Smooth muscle cell (in vitro differentiated cells): ENCODE measurements at regions not wholly inside any gene's neighbourhood (a gene's known extent, or its start where the extent isn't known, plus 50 kb on each side); places are given as distances from the start of the nearest gene placed in this dataset.
"Not testable (repeated sequence)": the region's sequence is repeated elsewhere in the genome, so short reads cannot be mapped to it uniquely, and the experiment has no call there.

Experiments
- DNase-seq: peaks from one replicate; lab custom pipeline; 2025; ENCODE audit not compliant: unreplicated experiment; lab: John Stamatoyannopoulos, UW
- H2AFZ ChIP-seq: fragments of 200-600 bp; sonication (generic); 2 replicates; pipeline ENCODE4 v1.6.0; 2016; ENCODE audit warnings: antibody characterized with exemption, low read depth, mild to moderate bottlenecking
- H3F3A ChIP-seq: fragments of 200-600 bp; sonication (generic); 2 replicates; pipeline ENCODE4 v1.6.0; 2017; ENCODE audit warnings: antibody characterized with exemption, low read depth
- H3K27ac ChIP-seq: fragments of 200-600 bp; sonication (generic); 2 replicates; pipeline ENCODE4 v1.5.1; 2016; ENCODE audit warnings: low read depth, mild to moderate bottlenecking
- H3K27me3 ChIP-seq: fragments of 200-600 bp; sonication (generic); 2 replicates; pipeline ENCODE4 v1.6.1; 2016; ENCODE audit warnings: low read depth, mild to moderate bottlenecking
- H3K36me3 ChIP-seq: fragments of 200-600 bp; sonication (generic); 2 replicates; pipeline ENCODE4 v1.5.1; 2016; ENCODE audit warnings: low read depth
- H3K4me1 ChIP-seq: fragments of 200-600 bp; sonication (generic); 2 replicates; pipeline ENCODE4 v1.5.1; 2016; ENCODE audit warnings: low read depth
- H3K4me2 ChIP-seq: fragments of 200-600 bp; sonication (generic); 2 replicates; pipeline ENCODE4 v1.6.0; 2016; ENCODE audit warnings: mild to moderate bottlenecking
- H3K4me3 ChIP-seq: fragments of 200-600 bp; sonication (generic); 2 replicates; pipeline ENCODE4 v1.5.1; 2016; ENCODE audit warnings: mild to moderate bottlenecking
- H3K79me2 ChIP-seq: fragments of 200-600 bp; sonication (generic); 2 replicates; pipeline ENCODE4 v1.6.0; 2016; ENCODE audit warnings: low read depth, mild to moderate bottlenecking
- H3K9ac ChIP-seq: fragments of 200-600 bp; sonication (generic); 2 replicates; pipeline ENCODE4 v1.6.0; 2016; ENCODE audit warnings: low read depth
- H3K9me3 ChIP-seq: fragments of 200-600 bp; sonication (generic); replicated peaks from 2 replicates; pipeline ENCODE4 v1.5.1; 2016; ENCODE audit warnings: low read depth
- H4K20me1 ChIP-seq: fragments of 200-600 bp; sonication (generic); 2 replicates; pipeline ENCODE4 v1.6.0; 2016; ENCODE audit warnings: low read depth
- CTCF ChIP-seq: fragments of 200-600 bp; sonication (generic); IDR thresholded peaks from 2 replicates; pipeline ENCODE4 v1.5.1; 2017; ENCODE audit warnings: borderline replicate concordance, mild to moderate bottlenecking, antibody characterized with exemption; ENCODE audit not compliant: insufficient read depth, poor library complexity, severe bottlenecking
- WGBS: methylation state at CpG from one replicate; pipeline ENCODE4 v1.1.7; 2016; ENCODE audit warnings: low lambda C conversion rate; 5-methylcytosine and 5-hydroxymethylcytosine counted together

DNA sequence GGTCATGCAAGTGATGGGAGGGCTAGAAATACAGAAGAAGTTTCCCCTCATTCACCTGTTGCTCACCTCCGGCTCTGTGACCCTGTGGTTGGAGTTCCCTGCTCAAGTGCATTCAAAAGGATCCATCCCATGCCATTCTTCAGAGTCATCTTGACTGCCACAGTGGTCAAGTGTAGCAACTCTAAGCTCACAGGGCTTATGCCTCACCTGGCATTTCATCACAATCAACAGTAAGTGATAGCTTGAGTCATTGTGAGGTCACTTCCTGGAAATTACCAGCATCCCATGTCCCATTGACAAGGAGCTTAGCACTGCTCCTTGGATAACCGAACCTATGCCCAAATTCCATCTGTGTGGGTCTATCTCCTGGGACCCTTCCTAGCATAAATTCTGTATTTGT lies 55.6 kb downstream of the OR4C45 start:
- Histone ChIP-seq H3F3A (no peaks in the 10 kb centered on the region), H3K9ac (no peak overlapping the region), H2AFZ (no peak overlapping the region), H3K27ac (no peak overlapping the region), H3K4me2 (no peak overlapping the region), H3K4me3 (no peak overlapping the region), H3K36me3 (no peaks in the 10 kb centered on the region), H3K79me2 (no peaks in the 10 kb centered on the region), H3K4me1 (no peaks in the 10 kb centered on the region), H3K27me3 (no peaks in the 10 kb centered on the region), H4K20me1 (no peaks in the 10 kb centered on the region), H3K9me3 (peaks cover 3% of the 10 kb centered on the region)
- DNase-seq, result no peak
- WGBS, result 72% methylated on average over 2 of the region's 2 CpGs
- TF ChIP-seq CTCF, result no peak

- H3K27ac ChIP-seq, result no peak overlapping the region
- no peaks in the 10 kb centered on the region for H3K36me3 ChIP-seq
- no peaks in the 10 kb centered on the region for H3K4me1 ChIP-seq
- H3K27me3 ChIP-seq, result no peaks in the 10 kb centered on the region
- H3F3A ChIP-seq, result no peaks in the 10 kb centered on the region
- no peak overlapping the region for H3K4me2 ChIP-seq
- H3K79me2 ChIP-seq, result no peaks in the 10 kb centered on the region
- H4K20me1 ChIP-seq, result no peaks in the 10 kb centered on the region
- H3K9ac ChIP-seq, result no peak overlapping the region
- no peak overlapping the region for H2AFZ ChIP-seq
- no peaks in the 10 kb centered on the region for H3K9me3 ChIP-seq
- TF ChIP-seq CTCF, result no peak
- no peak overlapping the region for H3K4me3 ChIP-seq
- DNase-seq, result no peak
- WGBS, result 50% methylated on average over 2 of the region's 2 CpGs
Observed at GRCh38 chr11:50098186-50098725, 65.6 kb downstream of the OR4C45 start.

- peaks cover 4% of the 10 kb centered on the region for H3K9me3 ChIP-seq
- no peak overlapping the region for H3K9ac ChIP-seq
- no peaks in the 10 kb centered on the region for H4K20me1 ChIP-seq
- no peak overlapping the region for H3K4me2 ChIP-seq
- no peaks in the 10 kb centered on the region for H3K79me2 ChIP-seq
- no peaks in the 10 kb centered on the region for H3K36me3 ChIP-seq
- H2AFZ ChIP-seq, result no peak overlapping the region
- no peak for TF ChIP-seq CTCF
- no peaks in the 10 kb centered on the region for H3F3A ChIP-seq
- no peak for DNase-seq
- no peaks in the 10 kb centered on the region for H3K4me1 ChIP-seq
- no peak overlapping the region for H3K27ac ChIP-seq
- H3K4me3 ChIP-seq, result no peak overlapping the region
- H3K27me3 ChIP-seq, result no peaks in the 10 kb centered on the region
Observed at GRCh38 chr11:50102916-50103315, 70.2 kb downstream of the OR4C45 start.

DNA sequence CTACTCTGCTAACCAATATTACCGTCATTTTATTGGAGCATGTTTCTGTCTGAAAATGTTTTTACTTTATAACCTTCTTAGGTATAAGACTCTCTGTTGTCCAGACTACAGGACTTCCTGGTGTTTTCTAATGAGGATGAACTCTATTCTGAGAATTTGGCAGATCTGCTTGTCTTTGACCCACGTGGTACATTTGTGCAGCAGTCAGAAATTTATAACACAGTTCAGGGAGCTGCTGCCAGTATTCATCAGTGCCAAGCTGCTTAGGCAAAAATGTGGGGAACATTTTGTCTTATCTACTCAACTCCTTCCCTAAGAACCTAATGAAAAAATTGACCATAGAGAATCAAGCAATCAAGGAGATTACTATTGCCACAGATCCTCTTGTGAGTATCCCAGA lies 108.0 kb downstream of the OR4C45 start:
- H3K9me3 ChIP-seq, H3K27me3 ChIP-seq, H3K9ac ChIP-seq, H3K4me2 ChIP-seq, H3K4me3 ChIP-seq, H3K4me1 ChIP-seq, H2AFZ ChIP-seq, H4K20me1 ChIP-seq, H3F3A ChIP-seq, H3K27ac ChIP-seq, DNase-seq, H3K36me3 ChIP-seq, H3K79me2 ChIP-seq: not testable (repeated sequence)
- WGBS, result 27% methylated on average over 2 of the region's 2 CpGs

GRCh38 chr11:50146308-50146707 lies 113.6 kb downstream of the OR4C45 start:
- not testable (repeated sequence) for H3K9ac ChIP-seq
- WGBS, result 61% methylated on average over 3 of the region's 3 CpGs

DNA sequence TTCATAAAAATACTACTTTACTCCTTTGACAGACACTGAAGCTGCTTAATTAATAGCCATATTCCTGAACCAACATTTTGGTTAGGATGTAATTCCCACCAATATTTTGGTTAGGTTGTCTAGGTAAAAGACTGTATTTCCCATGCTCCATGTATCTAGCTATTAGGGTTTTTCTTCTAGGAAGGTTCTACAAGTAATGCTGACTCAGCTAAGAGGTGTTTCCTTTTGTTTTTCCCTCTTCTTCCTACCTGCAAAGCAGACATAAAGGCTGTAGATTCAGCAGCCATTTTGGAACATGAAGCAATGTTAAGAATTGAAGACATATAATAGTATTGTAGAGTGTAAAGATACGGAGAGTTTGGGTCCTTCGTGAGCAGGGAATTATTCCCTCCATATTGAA lies 115.3 kb downstream of the OR4C45 start:
- not testable (repeated sequence) for H3K27me3 ChIP-seq, H3K4me1 ChIP-seq, H4K20me1 ChIP-seq, H2AFZ ChIP-seq, H3K9me3 ChIP-seq, H3K36me3 ChIP-seq, H3F3A ChIP-seq, H3K79me2 ChIP-seq, H3K4me2 ChIP-seq, DNase-seq, H3K27ac ChIP-seq, H3K9ac ChIP-seq, H3K4me3 ChIP-seq
- 78% methylated on average over 2 of the region's 2 CpGs for WGBS

More at GRCh38 chr11:50146308-50146707, 113.6 kb downstream of the OR4C45 start:
- not testable (repeated sequence) for H3K79me2 ChIP-seq, H3K4me3 ChIP-seq, H3K9me3 ChIP-seq, H3K4me1 ChIP-seq, H3F3A ChIP-seq, DNase-seq, H3K27ac ChIP-seq, H4K20me1 ChIP-seq, H3K27me3 ChIP-seq, H2AFZ ChIP-seq, H3K36me3 ChIP-seq, H3K4me2 ChIP-seq
